ENCODE measurements at regions not wholly inside any gene's neighbourhood (a gene's known extent, or its start where the extent isn't known, plus 50 kb on each side); places are given as distances from the start of the nearest gene placed in this dataset.

- intact Hi-C loops (cut with DNase I) = loop anchor here in 1 of 10 donors (10.0 kb wide), 1 partner anchor 81 kb away; no protein-coding TSS in a partner anchor
- peak overlapping the region; percentile 6 to 87 (median 76) for H3K27ac ChIP-seq
- peak overlapping the region; percentile 6 to 65 (median 58) for H3K4me3 ChIP-seq
- peaks cover 0 to 5% (median 0%) of the 10 kb centered on the region in 12 donors for H3K9me3 ChIP-seq
- H3K27me3 ChIP-seq = peaks cover 0 to 6% (median 0%) of the 10 kb centered on the region in 9 donors
- no peaks in the 10 kb centered on the region for H3K36me3 ChIP-seq
- DNase-seq = peak; percentile 86 to 93 (median 89)
- TF ChIP-seq CTCF (IDR thresholded peaks at IDR 0.05) = no peak
- TF ChIP-seq POLR2A (IDR thresholded peaks at IDR 0.05) = no peak
- WGBS, 4 donors = 6 to 10% (median 7%) methylated on average over 45 to 69 of the region's 69 CpGs
- peak; percentile 94 to 99 (median 98) for ATAC-seq
- H3K4me1 ChIP-seq = peaks cover 0 to 19% (median 0%) of the 10 kb centered on the region in 12 donors
Measured at GRCh38 chr12:127165567-127166392, 1101.2 kb upstream of the TMEM132C start.

- no peak overlapping the region for H3K4me3 ChIP-seq
- TF ChIP-seq CTCF (IDR thresholded peaks at IDR 0.05) (no peak), POLR2A (IDR thresholded peaks at IDR 0.05) (no peak)
- DNase-seq (no peak), ATAC-seq (no peak)
- H3K27ac ChIP-seq = no peak overlapping the region
- peaks cover 0 to 5% (median 0%) of the 10 kb centered on the region in 12 donors for H3K4me1 ChIP-seq
- H3K36me3 ChIP-seq = no peaks in the 10 kb centered on the region
- H3K27me3 ChIP-seq = peaks cover 0 to 6% (median 0%) of the 10 kb centered on the region in 9 donors
- H3K9me3 ChIP-seq = no peaks in the 10 kb centered on the region
- whole genome bisulfite sequencing, 4 donors = 74 to 82% (median 78%) methylated on average over 15 of the region's 15 CpGs
- intact Hi-C loops (cut with DNase I) = loop anchor here in 1 of 10 donors (10.0 kb wide), 1 partner anchor 85 kb away; no protein-coding TSS in a partner anchor
Measured at GRCh38 chr12:127169321-127170181, 1097.4 kb upstream of the TMEM132C start.

- Histone ChIP-seq H3K36me3 (no peaks in the 10 kb centered on the region), H3K4me3 (no peak overlapping the region), H3K9me3 (peaks cover 0 to 3% (median 0%) of the 10 kb centered on the region in 12 donors), H3K4me1 (peaks cover 0 to 5% (median 0%) of the 10 kb centered on the region in 12 donors), H3K27me3 (peaks cover 0 to 6% (median 0%) of the 10 kb centered on the region in 9 donors), H3K27ac (no peak overlapping the region)
- ATAC-seq (no peak), DNase-seq (no peak)
- TF ChIP-seq CTCF (IDR thresholded peaks at IDR 0.05) = no peak
- TF ChIP-seq POLR2A (IDR thresholded peaks at IDR 0.05) = no peak
- 41 to 63% (median 54%) methylated on average over 7 of the region's 7 CpGs for WGBS, 4 donors
- intact Hi-C loops (cut with DNase I) = no loop called here
Measured at GRCh38 chr12:127170226-127171180, 1096.5 kb upstream of the TMEM132C start.

Data from heart left ventricle (tissue), 16 donors.